ENCODE measurements at regions not wholly inside any gene's neighbourhood (a gene's known extent, or its start where the extent isn't known, plus 50 kb on each side); places are given as distances from the start of the nearest gene placed in this dataset.

DNA sequence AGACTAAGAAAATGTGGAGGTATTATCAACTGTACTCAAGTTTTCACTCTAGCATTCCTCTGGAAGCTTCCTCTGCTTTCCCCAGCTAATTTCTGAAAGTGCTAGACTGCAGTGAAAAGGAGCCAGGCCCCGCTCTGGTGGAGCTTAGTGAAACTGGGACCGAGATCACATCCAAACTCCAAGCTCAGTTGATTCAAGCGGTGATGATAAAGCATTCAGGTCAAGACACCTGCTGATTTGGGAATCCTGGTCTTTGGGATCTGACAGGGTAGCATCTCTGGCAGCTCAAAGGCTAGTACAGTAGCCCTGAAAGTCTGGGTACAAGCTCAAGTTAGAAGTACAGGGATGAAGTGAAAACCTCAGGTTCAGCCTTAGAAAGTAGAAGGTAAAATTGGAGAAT is 120.2 kb upstream of the CRIM1 start (continued):
- TF ChIP-seq, protein P1, sequence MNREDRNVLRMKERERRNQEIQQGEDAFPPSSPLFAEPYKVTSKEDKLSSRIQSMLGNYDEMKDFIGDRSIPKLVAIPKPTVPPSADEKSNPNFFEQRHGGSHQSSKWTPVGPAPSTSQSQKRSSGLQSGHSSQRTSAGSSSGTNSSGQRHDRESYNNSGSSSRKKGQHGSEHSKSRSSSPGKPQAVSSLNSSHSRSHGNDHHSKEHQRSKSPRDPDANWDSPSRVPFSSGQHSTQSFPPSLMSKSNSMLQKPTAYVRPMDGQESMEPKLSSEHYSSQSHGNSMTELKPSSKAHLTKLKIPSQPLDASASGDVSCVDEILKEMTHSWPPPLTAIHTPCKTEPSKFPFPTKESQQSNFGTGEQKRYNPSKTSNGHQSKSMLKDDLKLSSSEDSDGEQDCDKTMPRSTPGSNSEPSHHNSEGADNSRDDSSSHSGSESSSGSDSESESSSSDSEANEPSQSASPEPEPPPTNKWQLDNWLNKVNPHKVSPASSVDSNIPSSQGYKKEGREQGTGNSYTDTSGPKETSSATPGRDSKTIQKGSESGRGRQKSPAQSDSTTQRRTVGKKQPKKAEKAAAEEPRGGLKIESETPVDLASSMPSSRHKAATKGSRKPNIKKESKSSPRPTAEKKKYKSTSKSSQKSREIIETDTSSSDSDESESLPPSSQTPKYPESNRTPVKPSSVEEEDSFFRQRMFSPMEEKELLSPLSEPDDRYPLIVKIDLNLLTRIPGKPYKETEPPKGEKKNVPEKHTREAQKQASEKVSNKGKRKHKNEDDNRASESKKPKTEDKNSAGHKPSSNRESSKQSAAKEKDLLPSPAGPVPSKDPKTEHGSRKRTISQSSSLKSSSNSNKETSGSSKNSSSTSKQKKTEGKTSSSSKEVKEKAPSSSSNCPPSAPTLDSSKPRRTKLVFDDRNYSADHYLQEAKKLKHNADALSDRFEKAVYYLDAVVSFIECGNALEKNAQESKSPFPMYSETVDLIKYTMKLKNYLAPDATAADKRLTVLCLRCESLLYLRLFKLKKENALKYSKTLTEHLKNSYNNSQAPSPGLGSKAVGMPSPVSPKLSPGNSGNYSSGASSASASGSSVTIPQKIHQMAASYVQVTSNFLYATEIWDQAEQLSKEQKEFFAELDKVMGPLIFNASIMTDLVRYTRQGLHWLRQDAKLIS (CRISPR knock-in tag; IDR thresholded peaks at IDR 0.05; ENCODE audit: borderline replicate concordance) = no peak
- TF ChIP-seq ZBTB21 (CRISPR knock-in tag; IDR thresholded peaks at IDR 0.05; ENCODE audit: borderline replicate concordance) = no peak

DNA sequence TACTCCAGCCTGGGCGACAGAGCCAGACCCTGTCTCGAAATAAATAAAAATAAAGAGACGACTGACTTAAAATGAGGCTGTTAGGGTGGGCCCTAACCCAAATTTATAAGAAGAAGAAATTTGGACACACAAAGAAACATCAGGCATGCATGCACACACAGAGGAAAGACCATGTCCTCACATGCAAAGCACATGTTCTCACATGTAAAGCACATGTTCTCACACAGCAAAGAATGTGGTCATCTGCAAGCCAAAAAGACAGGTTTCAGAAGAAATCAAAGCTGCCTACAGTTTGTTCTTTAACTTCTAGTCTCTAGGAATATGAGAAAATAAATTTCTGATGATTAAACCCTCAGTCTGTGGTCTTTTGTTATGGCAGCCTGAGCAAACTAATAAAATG is 132.3 kb upstream of the CRIM1 start:
- DNase-seq (ENCODE audit: low spot score) (no peak), ATAC-seq (no peak)
- ChIA-PET POLR2A (no interaction called here), CTCF (interaction anchor here (1.3 kb wide), 1 partner anchor 99 kb away, joined by 3 read pairs; no protein-coding TSS in a partner anchor)
- Mint-ChIP-seq H3K36me3 (peaks cover 5% of the 10 kb centered on the region; the same call in 1 of the 2 replicates), H3K4me1 (0 out of 2 replicates have a peak, but pooled peaks cover 3% of the 10 kb centered on the region), H3K4me3 (no peak overlapping the region), H3K27ac (no peak overlapping the region), H3K9me3 (peaks cover 21% of the 10 kb centered on the region), H3K27me3 (ENCODE audit: low read depth) (no peaks in the 10 kb centered on the region)
- TF ChIP-seq, protein P2, sequence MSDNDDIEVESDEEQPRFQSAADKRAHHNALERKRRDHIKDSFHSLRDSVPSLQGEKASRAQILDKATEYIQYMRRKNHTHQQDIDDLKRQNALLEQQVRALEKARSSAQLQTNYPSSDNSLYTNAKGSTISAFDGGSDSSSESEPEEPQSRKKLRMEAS (CRISPR knock-in tag; IDR thresholded peaks at IDR 0.05) = no peak
- TF ChIP-seq NR2C2 (CRISPR knock-in tag; IDR thresholded peaks at IDR 0.05) (no peak), MXD4 (CRISPR knock-in tag; IDR thresholded peaks at IDR 0.05; ENCODE audit: borderline replicate concordance) (no peak), CREM (CRISPR knock-in tag; IDR thresholded peaks at IDR 0.05) (no peak), TEAD1 (CRISPR knock-in tag; IDR thresholded peaks at IDR 0.05) (no peak), NR3C1 (CRISPR knock-in tag; conservative IDR thresholded peaks at IDR 0.05; ENCODE audit: low read depth) (no peak), NFATC4 (CRISPR knock-in tag; IDR thresholded peaks at IDR 0.05) (no peak), GABPB1 (CRISPR knock-in tag; IDR thresholded peaks at IDR 0.05) (no peak), SMAD3 (CRISPR knock-in tag; IDR thresholded peaks at IDR 0.05; ENCODE audit: borderline replicate concordance) (no peak)

DNA sequence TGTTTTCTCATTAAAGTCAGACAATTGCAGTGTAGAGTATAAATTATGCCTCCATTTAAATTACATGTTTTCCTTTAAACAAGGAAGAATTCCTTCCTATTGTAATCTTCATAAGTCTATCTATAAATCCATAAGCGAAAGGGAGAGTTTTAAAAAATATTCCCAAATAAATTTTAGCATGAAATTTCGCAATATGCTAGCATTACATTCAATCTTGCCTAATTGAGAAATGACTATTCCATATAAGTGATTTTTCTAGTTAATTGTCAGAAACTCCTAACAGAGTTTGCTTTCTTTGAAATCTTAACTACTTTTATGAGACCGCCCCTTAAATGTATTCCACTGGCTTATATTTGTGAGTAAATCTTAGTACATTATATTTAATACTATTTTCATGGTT is 133.1 kb upstream of the CRIM1 start:
- 0 out of 2 replicates have a peak, but pooled peaks cover 3% of the 10 kb centered on the region for H3K4me1 Mint-ChIP-seq
- ChIA-PET CTCF (no interaction called here), POLR2A (no interaction called here)
- no peak for ATAC-seq
- H3K4me3 Mint-ChIP-seq = no peak overlapping the region
- peaks cover 19% of the 10 kb centered on the region for H3K9me3 Mint-ChIP-seq
- H3K36me3 Mint-ChIP-seq = peaks cover 8% of the 10 kb centered on the region; the same call in 1 of the 2 replicates
- no peaks in the 10 kb centered on the region for H3K27me3 Mint-ChIP-seq (ENCODE audit: low read depth)
- no peak overlapping the region for H3K27ac Mint-ChIP-seq
- DNase-seq (ENCODE audit: low spot score) = no peak
- no peak for TF ChIP-seq IRF2 (CRISPR knock-in tag; IDR thresholded peaks at IDR 0.05; ENCODE audit: borderline replicate concordance, low read depth)
- no peak for TF ChIP-seq RORB (CRISPR knock-in tag; IDR thresholded peaks at IDR 0.05)
- no peak for TF ChIP-seq EMX1 (CRISPR knock-in tag; IDR thresholded peaks at IDR 0.05)
- TF ChIP-seq HMGA2 (CRISPR knock-in tag; IDR thresholded peaks at IDR 0.05) = no peak
- TF ChIP-seq NR3C1 (CRISPR knock-in tag; conservative IDR thresholded peaks at IDR 0.05; ENCODE audit: low read depth) = no peak
- TF ChIP-seq, protein P3, sequence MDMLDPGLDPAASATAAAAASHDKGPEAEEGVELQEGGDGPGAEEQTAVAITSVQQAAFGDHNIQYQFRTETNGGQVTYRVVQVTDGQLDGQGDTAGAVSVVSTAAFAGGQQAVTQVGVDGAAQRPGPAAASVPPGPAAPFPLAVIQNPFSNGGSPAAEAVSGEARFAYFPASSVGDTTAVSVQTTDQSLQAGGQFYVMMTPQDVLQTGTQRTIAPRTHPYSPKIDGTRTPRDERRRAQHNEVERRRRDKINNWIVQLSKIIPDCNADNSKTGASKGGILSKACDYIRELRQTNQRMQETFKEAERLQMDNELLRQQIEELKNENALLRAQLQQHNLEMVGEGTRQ (CRISPR knock-in tag; IDR thresholded peaks at IDR 0.05) = no peak
- TF ChIP-seq, protein P4, sequence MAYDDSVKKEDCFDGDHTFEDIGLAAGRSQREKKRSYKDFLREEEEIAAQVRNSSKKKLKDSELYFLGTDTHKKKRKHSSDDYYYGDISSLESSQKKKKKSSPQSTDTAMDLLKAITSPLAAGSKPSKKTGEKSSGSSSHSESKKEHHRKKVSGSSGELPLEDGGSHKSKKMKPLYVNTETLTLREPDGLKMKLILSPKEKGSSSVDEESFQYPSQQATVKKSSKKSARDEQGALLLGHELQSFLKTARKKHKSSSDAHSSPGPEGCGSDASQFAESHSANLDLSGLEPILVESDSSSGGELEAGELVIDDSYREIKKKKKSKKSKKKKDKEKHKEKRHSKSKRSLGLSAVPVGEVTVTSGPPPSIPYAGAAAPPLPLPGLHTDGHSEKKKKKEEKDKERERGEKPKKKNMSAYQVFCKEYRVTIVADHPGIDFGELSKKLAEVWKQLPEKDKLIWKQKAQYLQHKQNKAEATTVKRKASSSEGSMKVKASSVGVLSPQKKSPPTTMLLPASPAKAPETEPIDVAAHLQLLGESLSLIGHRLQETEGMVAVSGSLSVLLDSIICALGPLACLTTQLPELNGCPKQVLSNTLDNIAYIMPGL (CRISPR knock-in tag; IDR thresholded peaks at IDR 0.05) = no peak
- no peak for TF ChIP-seq ZNF671 (CRISPR knock-in tag; IDR thresholded peaks at IDR 0.05)
- no peak for TF ChIP-seq JAZF1 (CRISPR knock-in tag; IDR thresholded peaks at IDR 0.05)
- no peak for TF ChIP-seq MYBL2 (CRISPR knock-in tag; IDR thresholded peaks at IDR 0.05)
- TF ChIP-seq, protein P5, sequence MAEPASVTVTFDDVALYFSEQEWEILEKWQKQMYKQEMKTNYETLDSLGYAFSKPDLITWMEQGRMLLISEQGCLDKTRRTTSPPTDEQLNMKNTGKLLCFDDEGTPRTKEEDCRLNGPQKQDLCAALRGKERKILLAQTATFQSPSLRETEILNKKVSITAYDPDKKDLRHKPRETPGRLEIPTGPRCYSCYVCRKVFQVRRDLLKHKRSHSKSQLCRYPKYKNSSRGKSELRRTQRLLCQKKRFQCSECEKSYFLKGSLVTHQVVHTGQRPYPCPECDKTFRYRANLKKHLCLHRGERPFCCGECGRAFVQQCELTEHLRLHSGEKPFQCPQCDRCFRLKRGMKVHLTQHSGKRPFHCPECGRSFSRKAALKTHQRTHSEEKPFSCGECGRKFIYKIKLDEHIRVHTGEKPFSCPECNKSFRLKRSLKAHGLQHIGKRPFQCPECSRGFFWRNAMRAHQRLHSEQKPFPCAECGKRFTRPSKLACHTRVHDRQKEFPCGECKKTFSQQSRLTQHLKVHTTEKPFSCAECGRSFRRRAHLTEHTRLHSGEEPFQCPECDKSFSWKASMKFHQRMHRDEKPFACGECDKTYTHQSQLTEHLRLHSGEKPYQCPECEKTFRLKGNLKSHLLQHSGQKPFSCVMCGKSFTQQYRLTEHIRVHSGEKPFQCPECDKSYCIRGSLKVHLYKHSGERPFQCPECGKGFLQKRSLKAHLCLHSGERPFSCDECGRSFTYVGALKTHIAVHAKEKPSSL (CRISPR knock-in tag; conservative IDR thresholded peaks at IDR 0.05) = no peak
- no peak for TF ChIP-seq NR2C2 (CRISPR knock-in tag; IDR thresholded peaks at IDR 0.05)
- TF ChIP-seq, protein P6, sequence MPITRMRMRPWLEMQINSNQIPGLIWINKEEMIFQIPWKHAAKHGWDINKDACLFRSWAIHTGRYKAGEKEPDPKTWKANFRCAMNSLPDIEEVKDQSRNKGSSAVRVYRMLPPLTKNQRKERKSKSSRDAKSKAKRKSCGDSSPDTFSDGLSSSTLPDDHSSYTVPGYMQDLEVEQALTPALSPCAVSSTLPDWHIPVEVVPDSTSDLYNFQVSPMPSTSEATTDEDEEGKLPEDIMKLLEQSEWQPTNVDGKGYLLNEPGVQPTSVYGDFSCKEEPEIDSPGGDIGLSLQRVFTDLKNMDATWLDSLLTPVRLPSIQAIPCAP (CRISPR knock-in tag; IDR thresholded peaks at IDR 0.05) = no peak
- TF ChIP-seq ZNF219 (CRISPR knock-in tag; IDR thresholded peaks at IDR 0.05; ENCODE audit: borderline replicate concordance) = no peak

Data from WTC11 (cell line).